ENCODE measurements at regions not wholly inside any gene's neighbourhood (a gene's known extent, or its start where the extent isn't known, plus 50 kb on each side); places are given as distances from the start of the nearest gene placed in this dataset.

DNA sequence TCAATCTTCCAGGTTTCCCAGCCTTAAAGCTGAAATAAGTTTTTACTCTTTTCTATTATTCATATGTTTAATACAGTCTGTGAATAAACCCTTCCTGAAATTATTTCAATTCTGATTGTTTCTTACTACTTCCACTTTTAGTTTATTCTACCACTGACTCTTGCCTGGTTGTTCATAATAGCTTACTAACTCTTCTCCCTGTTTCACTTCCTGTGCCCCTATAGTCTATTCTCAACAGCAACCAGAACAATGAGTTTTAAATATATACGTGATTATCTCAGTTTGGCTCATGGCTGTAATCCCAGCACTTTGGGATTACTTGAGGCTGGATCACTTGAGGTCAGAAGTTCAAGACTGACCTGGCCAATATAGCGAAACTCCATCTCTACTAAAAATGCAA is 408.0 kb upstream of the SPOCK3 start:
- TF ChIP-seq EZH2 (IDR thresholded peaks at IDR 0.05; ENCODE audit: borderline replicate concordance, low read length) = no peak
- TF ChIP-seq, protein P1, sequence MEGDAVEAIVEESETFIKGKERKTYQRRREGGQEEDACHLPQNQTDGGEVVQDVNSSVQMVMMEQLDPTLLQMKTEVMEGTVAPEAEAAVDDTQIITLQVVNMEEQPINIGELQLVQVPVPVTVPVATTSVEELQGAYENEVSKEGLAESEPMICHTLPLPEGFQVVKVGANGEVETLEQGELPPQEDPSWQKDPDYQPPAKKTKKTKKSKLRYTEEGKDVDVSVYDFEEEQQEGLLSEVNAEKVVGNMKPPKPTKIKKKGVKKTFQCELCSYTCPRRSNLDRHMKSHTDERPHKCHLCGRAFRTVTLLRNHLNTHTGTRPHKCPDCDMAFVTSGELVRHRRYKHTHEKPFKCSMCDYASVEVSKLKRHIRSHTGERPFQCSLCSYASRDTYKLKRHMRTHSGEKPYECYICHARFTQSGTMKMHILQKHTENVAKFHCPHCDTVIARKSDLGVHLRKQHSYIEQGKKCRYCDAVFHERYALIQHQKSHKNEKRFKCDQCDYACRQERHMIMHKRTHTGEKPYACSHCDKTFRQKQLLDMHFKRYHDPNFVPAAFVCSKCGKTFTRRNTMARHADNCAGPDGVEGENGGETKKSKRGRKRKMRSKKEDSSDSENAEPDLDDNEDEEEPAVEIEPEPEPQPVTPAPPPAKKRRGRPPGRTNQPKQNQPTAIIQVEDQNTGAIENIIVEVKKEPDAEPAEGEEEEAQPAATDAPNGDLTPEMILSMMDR (conservative IDR thresholded peaks at IDR 0.05 in 1 of 2, IDR thresholded peaks at IDR 0.05 in 1 of 2; ENCODE audit: extremely low read depth in 1 of 2, insufficient read depth in 1 of 2, low read depth in 1 of 2, low read length in 2 of 2) = no peak
